Common myeloid progenitor, CD34-positive (primary cell): ENCODE measurements at regions not wholly inside any gene's neighbourhood (a gene's known extent, or its start where the extent isn't known, plus 50 kb on each side); places are given as distances from the start of the nearest gene placed in this dataset.

Experiments used
- CTCF ChIA-PET: fragments of 350-600 bp; sonication (Branson Sonifier 250); formaldehyde crosslinking; loops from one replicate; lab custom pipeline; 2021; ENCODE audit warnings: antibody characterized with exemption; lab: Charles Lee
- POLR2A ChIA-PET: fragments of 350-600 bp; sonication (Branson Sonifier 250); formaldehyde crosslinking; loops from one replicate; lab custom pipeline; 2021; ENCODE audit warnings: antibody characterized with exemption; lab: Charles Lee
- DNase-seq, 3 donors: peaks; one replicate each; pipeline versions ENCODE4 v3.0.0 to v3.0.0-alpha.2; 2013
- H3K27ac ChIP-seq, 2 experiments: 1 replicate in 1 of 2; 2 replicates in 1 of 2; pipeline ENCODE4 v1.7.0; 2013; ENCODE audit warnings: inconsistent platforms in 2 of 2, low read length in 2 of 2, mild to moderate bottlenecking in 2 of 2, low read depth in 1 of 2, moderate library complexity in 1 of 2; ENCODE audit not compliant: severe bottlenecking in 2 of 2, insufficient read depth in 1 of 2, poor library complexity in 1 of 2
- H3K27me3 ChIP-seq, 5 experiments: replicated peaks in 2 of 5; 1 replicate in 3 of 5; 2 replicates in 2 of 5; pipeline versions ENCODE4 v1.6.1 to v1.7.0; 2013; ENCODE audit warnings: low read length in 4 of 5, mild to moderate bottlenecking in 2 of 5, moderate library complexity in 2 of 5, inconsistent platforms in 1 of 5; ENCODE audit not compliant: insufficient read depth in 5 of 5, control insufficient read depth in 4 of 5
- H3K36me3 ChIP-seq, 4 experiments: 1 replicate in 2 of 4; 2 replicates in 2 of 4; pipeline versions ENCODE4 v1.6.1 to v1.7.0; 2013; ENCODE audit warnings: low read length in 3 of 4, control low read depth in 1 of 4, mild to moderate bottlenecking in 1 of 4; ENCODE audit not compliant: control insufficient read depth in 4 of 4, insufficient read depth in 4 of 4
- H3K4me1 ChIP-seq, 4 experiments: 1 replicate in 3 of 4; 2 replicates in 1 of 4; pipeline versions ENCODE4 v1.6.1 to v1.7.1; 2013; ENCODE audit warnings: low read length in 3 of 4, mild to moderate bottlenecking in 3 of 4, control low read depth in 1 of 4, inconsistent platforms in 1 of 4, moderate library complexity in 1 of 4; ENCODE audit not compliant: control insufficient read depth in 4 of 4, insufficient read depth in 4 of 4; ENCODE audit errors: control extremely low read depth in 1 of 4
- H3K4me3 ChIP-seq, 7 experiments: 1 replicate in 4 of 7; 2 replicates in 3 of 7; pipeline versions ENCODE4 v1.5.1 to v1.7.0; 2013; ENCODE audit warnings: mild to moderate bottlenecking in 7 of 7, low read length in 6 of 7, moderate library complexity in 6 of 7, inconsistent platforms in 2 of 7, low read depth in 2 of 7, control low read depth in 1 of 7; ENCODE audit not compliant: insufficient read depth in 4 of 7, control insufficient read depth in 1 of 7; ENCODE audit errors: extremely low read depth in 1 of 7
- H3K9me3 ChIP-seq, 5 experiments: 1 replicate in 4 of 5; 2 replicates in 1 of 5; pipeline versions ENCODE4 v1.6.1 to v1.7.1; 2013; ENCODE audit warnings: low read length in 4 of 5, mild to moderate bottlenecking in 2 of 5, inconsistent platforms in 1 of 5, low read depth in 1 of 5, moderate library complexity in 1 of 5; ENCODE audit not compliant: control insufficient read depth in 4 of 5, insufficient read depth in 2 of 5; ENCODE audit errors: control extremely low read depth in 1 of 5
- WGBS: methylation state at CpG from one replicate; pipeline ENCODE4 v1.1.5; 2013; ENCODE audit not compliant: insufficient coverage; 5-methylcytosine and 5-hydroxymethylcytosine counted together

DNA sequence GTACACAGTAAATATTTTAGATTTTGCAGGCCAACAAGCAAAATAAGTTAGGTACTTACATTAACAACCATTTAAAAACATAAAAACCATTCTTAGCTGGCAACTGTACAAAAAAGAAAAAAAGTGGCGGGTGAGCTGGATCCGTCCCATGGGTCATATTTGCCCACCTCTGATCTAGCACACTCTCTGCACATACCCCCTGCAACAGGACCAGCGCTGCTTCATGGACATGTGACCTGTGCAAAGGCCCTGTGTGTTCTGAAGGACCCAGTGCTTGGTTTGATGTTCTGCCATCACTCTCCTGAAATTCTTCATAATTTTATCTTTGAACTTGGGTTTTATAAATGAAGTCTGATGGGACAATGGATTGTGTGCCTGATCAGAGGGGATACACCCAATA is 72.5 kb upstream of the ACAN start:
- POLR2A ChIA-PET: no interaction called here
- no peak overlapping the region for H3K27ac ChIP-seq
- no peaks in the 10 kb centered on the region for H3K9me3 ChIP-seq
- no peak for DNase-seq
- 90% methylated on average over 2 of the region's 3 CpGs for WGBS
- CTCF ChIA-PET: interaction anchor here (0.6 kb wide), 1 partner anchor 9 kb away, joined by 4 read pairs; no protein-coding TSS in a partner anchor
- H3K4me3 ChIP-seq: no peak overlapping the region
- H3K36me3 ChIP-seq: no peaks in the 10 kb centered on the region
- H3K4me1 ChIP-seq: peaks cover 0 to 11% (median 9%) of the 10 kb centered on the region in 4 experiments
- H3K27me3 ChIP-seq: no peaks in the 10 kb centered on the region

DNA sequence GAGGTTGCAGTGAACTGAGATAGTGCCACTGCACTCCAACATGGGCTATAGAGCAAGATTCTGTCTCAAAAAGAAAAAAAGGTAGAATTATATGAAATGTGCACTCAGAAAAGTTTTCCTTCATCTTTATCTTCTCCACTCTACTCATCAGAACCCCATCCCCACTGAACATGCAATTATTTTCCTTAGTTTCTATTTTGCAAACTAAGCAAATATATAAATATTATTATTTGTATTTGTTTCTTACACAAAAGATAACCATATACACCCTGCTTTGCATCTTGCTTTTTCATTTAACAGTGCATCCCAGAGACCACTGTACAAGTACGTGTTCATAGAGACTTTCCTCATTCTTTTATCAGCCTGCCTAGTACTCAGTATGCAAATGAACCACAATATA is 68.0 kb upstream of the ACAN start:
- ChIA-PET CTCF (no interaction called here), POLR2A (no interaction called here)
- Histone ChIP-seq H3K4me3 (no peak overlapping the region), H3K27me3 (no peaks in the 10 kb centered on the region), H3K36me3 (no peaks in the 10 kb centered on the region), H3K27ac (no peak overlapping the region), H3K9me3 (peaks cover 0 to 5% (median 0%) of the 10 kb centered on the region in 5 experiments), H3K4me1 (no peaks in the 10 kb centered on the region)
- WGBS: 100% methylated on average over 1 of the region's 1 CpG
- DNase-seq: no peak

GRCh38 chr15:88736204-88736603 is 67.0 kb upstream of the ACAN start:
- H3K4me1 ChIP-seq: no peaks in the 10 kb centered on the region
- H3K9me3 ChIP-seq: peaks cover 0 to 5% (median 0%) of the 10 kb centered on the region in 5 experiments
- no peak for DNase-seq
- no peak overlapping the region for H3K27ac ChIP-seq
- H3K36me3 ChIP-seq: no peaks in the 10 kb centered on the region
- CTCF ChIA-PET: interaction anchor here (1.9 kb wide), 1 partner anchor 8 kb away, joined by 4 read pairs; no protein-coding TSS in a partner anchor
- WGBS: 83% methylated on average over 1 of the region's 1 CpG
- H3K27me3 ChIP-seq: peaks cover 0 to 3% (median 0%) of the 10 kb centered on the region in 5 experiments
- POLR2A ChIA-PET: no interaction called here
- H3K4me3 ChIP-seq: no peak overlapping the region

GRCh38 chr15:88738796-88739195 is 64.4 kb upstream of the ACAN start:
- ChIA-PET POLR2A (no interaction called here), CTCF (interaction anchor here (0.6 kb wide), 1 partner anchor 8 kb away, joined by 4 read pairs; no protein-coding TSS in a partner anchor)
- Histone ChIP-seq H3K27me3 (peaks cover 0 to 14% (median 0%) of the 10 kb centered on the region in 5 experiments), H3K27ac (no peak overlapping the region), H3K9me3 (peaks cover 0 to 5% (median 0%) of the 10 kb centered on the region in 5 experiments), H3K4me1 (no peaks in the 10 kb centered on the region), H3K36me3 (no peaks in the 10 kb centered on the region), H3K4me3 (no peak overlapping the region)
- 100% methylated on average over 2 of the region's 4 CpGs for WGBS
- DNase-seq: no peak

DNA sequence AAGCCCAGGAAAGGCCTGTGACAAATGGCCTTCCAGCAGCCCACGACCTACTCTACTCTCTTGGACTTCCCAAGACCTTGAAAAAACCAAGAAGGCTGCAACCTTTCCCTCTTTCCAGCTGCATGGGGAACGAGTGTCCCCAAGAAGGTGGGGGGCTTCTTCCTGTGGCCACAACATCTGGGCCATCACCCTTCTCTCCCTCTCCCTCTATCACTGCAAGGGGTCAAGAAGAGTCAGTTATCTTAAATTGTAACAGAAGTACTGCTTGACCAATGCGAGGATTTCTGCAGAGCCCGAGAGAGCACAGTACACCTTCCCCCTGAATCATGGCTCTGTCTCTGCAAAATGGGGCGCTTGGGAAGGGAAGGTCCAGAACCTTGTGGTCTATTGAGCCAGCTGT is 63.7 kb upstream of the ACAN start:
- ChIA-PET CTCF (interaction anchor here (0.6 kb wide), 1 partner anchor 9 kb away, joined by 4 read pairs; no protein-coding TSS in a partner anchor), POLR2A (no interaction called here)
- 86% methylated on average over 3 of the region's 5 CpGs for WGBS
- H3K4me1 ChIP-seq: no peaks in the 10 kb centered on the region
- no peaks in the 10 kb centered on the region for H3K36me3 ChIP-seq
- no peak overlapping the region for H3K4me3 ChIP-seq
- H3K27ac ChIP-seq: no peak overlapping the region
- peaks cover 0 to 14% (median 1%) of the 10 kb centered on the region in 5 experiments for H3K27me3 ChIP-seq
- H3K9me3 ChIP-seq: peaks cover 0 to 5% (median 0%) of the 10 kb centered on the region in 5 experiments
- no peak for DNase-seq

DNA sequence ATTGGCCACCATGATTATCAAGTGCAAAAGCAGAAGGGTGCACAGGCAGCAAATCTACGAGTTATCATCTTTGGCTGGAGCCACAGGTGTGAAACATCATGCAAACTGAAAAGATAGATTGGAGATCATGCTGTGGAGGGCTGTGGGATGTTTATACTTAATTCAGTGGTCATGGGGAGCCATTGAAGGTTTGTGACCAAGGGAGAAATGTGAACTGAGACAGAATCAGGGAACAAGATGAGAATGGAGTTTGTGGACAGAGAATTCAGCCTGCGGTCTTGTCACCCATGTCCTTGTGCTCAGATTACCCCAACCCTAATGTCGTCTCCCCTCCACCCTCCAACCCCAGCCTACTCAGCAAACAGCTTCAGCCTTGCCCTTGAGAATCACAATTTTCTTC is 62.9 kb upstream of the ACAN start:
- Histone ChIP-seq H3K27ac (no peak overlapping the region), H3K36me3 (no peaks in the 10 kb centered on the region), H3K27me3 (peaks cover 0 to 14% (median 1%) of the 10 kb centered on the region in 5 experiments), H3K4me1 (no peaks in the 10 kb centered on the region), H3K9me3 (peaks cover 0 to 5% (median 0%) of the 10 kb centered on the region in 5 experiments), H3K4me3 (no peak overlapping the region)
- ChIA-PET POLR2A (no interaction called here), CTCF (no interaction called here)
- DNase-seq: no peak
- WGBS: 100% methylated on average over 2 of the region's 3 CpGs

- Histone ChIP-seq H3K27ac (no peak overlapping the region), H3K27me3 (peaks cover 0 to 14% (median 1%) of the 10 kb centered on the region in 5 experiments), H3K4me1 (no peaks in the 10 kb centered on the region), H3K36me3 (no peaks in the 10 kb centered on the region), H3K9me3 (peaks cover 0 to 5% (median 0%) of the 10 kb centered on the region in 5 experiments), H3K4me3 (no peak overlapping the region)
- DNase-seq: no peak
- ChIA-PET POLR2A (no interaction called here), CTCF (no interaction called here)
- WGBS: 93% methylated on average over 5 of the region's 5 CpGs
Measured at GRCh38 chr15:88741046-88741445, 62.2 kb upstream of the ACAN start.
